ENCODE measurements at regions not wholly inside any gene's neighbourhood (a gene's known extent, or its start where the extent isn't known, plus 50 kb on each side); places are given as distances from the start of the nearest gene placed in this dataset.
"Not testable (repeated sequence)": the region's sequence is repeated elsewhere in the genome, so short reads cannot be mapped to it uniquely, and the experiment has no call there.

DNA sequence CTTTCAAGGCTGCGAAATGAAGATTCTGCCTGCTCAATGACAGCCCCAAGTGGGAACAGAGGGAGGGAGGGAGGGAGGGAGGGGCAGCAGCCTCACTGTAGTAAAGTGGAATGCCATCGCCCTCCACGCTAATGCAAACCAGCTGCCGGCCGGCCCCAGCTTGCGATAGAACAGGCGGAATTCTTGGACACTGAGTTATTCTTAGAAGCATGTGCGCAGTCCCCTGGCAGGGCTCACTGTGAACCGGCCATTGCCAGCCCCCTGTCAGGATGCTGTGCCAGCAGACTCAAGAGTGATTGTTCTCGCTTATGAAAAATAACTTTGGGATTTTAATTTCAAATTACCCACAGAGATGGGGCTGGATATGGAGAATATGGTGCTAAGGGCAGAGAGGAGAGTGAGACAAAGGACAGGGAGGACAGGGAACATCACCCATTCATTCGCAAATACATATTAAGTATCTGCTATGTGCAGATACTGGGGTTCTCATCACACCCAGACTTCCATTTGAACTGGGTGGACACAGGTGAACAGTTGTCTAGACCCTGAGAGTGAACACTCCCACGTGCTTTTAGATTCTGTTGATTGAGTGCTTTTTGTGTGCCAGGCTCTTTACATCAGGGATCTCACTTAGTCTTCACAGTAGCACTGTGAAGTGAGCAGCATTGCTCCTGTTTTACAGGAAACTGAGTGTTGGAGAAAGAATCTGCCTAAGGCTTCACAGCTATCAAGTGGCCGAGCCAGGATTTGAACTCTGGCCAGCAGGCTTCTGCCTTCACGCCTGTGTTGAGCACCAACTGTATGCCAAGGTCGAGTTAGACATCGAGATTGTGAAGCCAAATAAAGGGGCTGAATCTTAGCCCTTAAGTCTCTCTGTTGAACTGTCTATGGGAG lies 192.9 kb downstream of the C12orf75 start:
- no peaks in the 10 kb centered on the region for H3K9me3 ChIP-seq
- no peaks in the 10 kb centered on the region for H3K36me3 ChIP-seq
- H3K4me3 ChIP-seq (ENCODE audit: low read depth, low read length) = no peak overlapping the region
- DNase-seq = peak; percentile 14
- no peaks in the 10 kb centered on the region for H3K27me3 ChIP-seq
- TF ChIP-seq, protein P1, sequence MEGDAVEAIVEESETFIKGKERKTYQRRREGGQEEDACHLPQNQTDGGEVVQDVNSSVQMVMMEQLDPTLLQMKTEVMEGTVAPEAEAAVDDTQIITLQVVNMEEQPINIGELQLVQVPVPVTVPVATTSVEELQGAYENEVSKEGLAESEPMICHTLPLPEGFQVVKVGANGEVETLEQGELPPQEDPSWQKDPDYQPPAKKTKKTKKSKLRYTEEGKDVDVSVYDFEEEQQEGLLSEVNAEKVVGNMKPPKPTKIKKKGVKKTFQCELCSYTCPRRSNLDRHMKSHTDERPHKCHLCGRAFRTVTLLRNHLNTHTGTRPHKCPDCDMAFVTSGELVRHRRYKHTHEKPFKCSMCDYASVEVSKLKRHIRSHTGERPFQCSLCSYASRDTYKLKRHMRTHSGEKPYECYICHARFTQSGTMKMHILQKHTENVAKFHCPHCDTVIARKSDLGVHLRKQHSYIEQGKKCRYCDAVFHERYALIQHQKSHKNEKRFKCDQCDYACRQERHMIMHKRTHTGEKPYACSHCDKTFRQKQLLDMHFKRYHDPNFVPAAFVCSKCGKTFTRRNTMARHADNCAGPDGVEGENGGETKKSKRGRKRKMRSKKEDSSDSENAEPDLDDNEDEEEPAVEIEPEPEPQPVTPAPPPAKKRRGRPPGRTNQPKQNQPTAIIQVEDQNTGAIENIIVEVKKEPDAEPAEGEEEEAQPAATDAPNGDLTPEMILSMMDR (IDR thresholded peaks at IDR 0.05; ENCODE audit: low read depth, low read length) = no peak
- no peaks in the 10 kb centered on the region for H3K4me1 ChIP-seq

GRCh38 chr12:105524961-105525360 lies 194.5 kb downstream of the C12orf75 start:
- H3K36me3 ChIP-seq = no peaks in the 10 kb centered on the region
- H3K27me3 ChIP-seq = no peaks in the 10 kb centered on the region
- TF ChIP-seq, protein P1 (IDR thresholded peaks at IDR 0.05; ENCODE audit: low read depth, low read length) = no peak
- no peaks in the 10 kb centered on the region for H3K4me1 ChIP-seq
- DNase-seq = no peak
- H3K9me3 ChIP-seq = no peaks in the 10 kb centered on the region
- H3K4me3 ChIP-seq (ENCODE audit: low read depth, low read length) = no peak overlapping the region

DNA sequence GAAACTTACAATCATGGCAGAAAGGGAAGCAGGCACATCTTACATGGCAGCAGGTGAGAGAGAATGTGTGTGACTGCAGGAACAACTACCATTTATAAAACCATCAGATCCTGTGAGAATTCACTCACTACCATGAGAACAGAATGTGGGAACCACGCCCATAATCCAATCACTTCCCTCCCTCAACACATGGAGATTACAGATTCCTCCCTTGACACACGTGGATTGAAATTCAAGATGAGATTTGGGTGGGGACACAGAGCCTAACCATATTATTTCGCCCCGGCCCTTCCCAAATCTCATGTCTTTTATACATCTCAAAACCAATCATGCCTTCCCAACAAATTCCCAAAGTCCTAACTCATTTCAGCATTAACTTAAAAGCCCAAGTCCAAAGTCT lies 203.6 kb downstream of the C12orf75 start:
- no peaks in the 10 kb centered on the region for H3K4me1 ChIP-seq
- no peaks in the 10 kb centered on the region for H3K27me3 ChIP-seq
- H3K36me3 ChIP-seq = no peaks in the 10 kb centered on the region
- TF ChIP-seq, protein P1 (IDR thresholded peaks at IDR 0.05; ENCODE audit: low read depth, low read length) = no peak
- no peaks in the 10 kb centered on the region for H3K9me3 ChIP-seq
- DNase-seq = no peak
- H3K4me3 ChIP-seq (ENCODE audit: low read depth, low read length) = no peak overlapping the region

GRCh38 chr12:105535033-105535432 lies 204.5 kb downstream of the C12orf75 start:
- H3K4me1 ChIP-seq; H3K9me3 ChIP-seq; H3K36me3 ChIP-seq; H3K4me3 ChIP-seq (ENCODE audit: low read depth, low read length); H3K27me3 ChIP-seq; DNase-seq: not testable (repeated sequence)

- Histone ChIP-seq H3K4me1 (no peaks in the 10 kb centered on the region), H3K36me3 (no peaks in the 10 kb centered on the region), H3K9me3 (no peaks in the 10 kb centered on the region), H3K4me3 (ENCODE audit: low read depth, low read length) (no peak overlapping the region), H3K27me3 (no peaks in the 10 kb centered on the region)
- no peak for DNase-seq
- TF ChIP-seq, protein P1 (IDR thresholded peaks at IDR 0.05; ENCODE audit: low read depth, low read length) = no peak
Observed at GRCh38 chr12:105538880-105539279, 208.4 kb downstream of the C12orf75 start.

DNA sequence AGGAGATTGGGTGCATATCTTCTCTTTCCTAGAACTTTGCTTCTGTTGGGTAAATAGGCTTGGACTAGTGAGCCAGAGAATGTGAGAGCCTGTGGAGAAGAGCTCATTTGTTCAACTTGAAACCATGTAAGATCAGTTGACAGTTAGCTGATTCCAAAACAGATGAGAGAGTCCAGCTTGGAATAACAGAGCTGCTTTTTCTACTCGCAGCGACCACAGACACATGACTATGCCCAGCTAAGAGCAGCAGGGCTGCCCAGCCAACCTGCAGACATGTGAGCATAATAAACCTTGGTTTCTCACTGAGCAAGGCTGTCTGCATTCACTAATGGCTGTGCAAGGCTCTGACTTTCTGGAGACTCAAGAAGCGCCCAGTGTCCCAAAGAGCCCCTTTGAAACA lies 209.2 kb downstream of the C12orf75 start:
- DNase-seq = no peak
- H3K4me3 ChIP-seq (ENCODE audit: low read depth, low read length) = no peak overlapping the region
- H3K36me3 ChIP-seq = no peaks in the 10 kb centered on the region
- TF ChIP-seq, protein P1 (IDR thresholded peaks at IDR 0.05; ENCODE audit: low read depth, low read length) = no peak
- H3K4me1 ChIP-seq = no peaks in the 10 kb centered on the region
- no peaks in the 10 kb centered on the region for H3K27me3 ChIP-seq
- H3K9me3 ChIP-seq = no peaks in the 10 kb centered on the region

All from BE2C (cell line).